ENCODE measurements at regions not wholly inside any gene's neighbourhood (a gene's known extent, or its start where the extent isn't known, plus 50 kb on each side); places are given as distances from the start of the nearest gene placed in this dataset.

DNA sequence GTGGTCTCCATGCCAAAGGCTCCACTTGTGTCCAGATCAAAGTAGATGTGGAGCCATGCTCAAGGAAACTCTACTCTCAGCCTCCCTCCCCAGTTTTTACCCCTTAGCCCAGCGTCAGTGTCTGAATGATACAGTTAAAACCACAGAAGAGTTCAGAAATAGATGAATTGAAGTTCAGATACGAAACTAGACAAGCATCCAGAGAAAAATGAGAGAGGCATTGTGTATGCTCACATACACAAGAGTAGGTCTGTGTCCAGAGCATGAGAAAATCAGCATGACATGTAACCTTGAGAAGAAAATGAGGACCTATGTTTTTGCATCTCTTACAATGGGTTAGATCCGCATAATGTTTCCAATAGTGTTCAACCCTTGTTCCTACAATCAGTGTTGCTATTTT, 612.8 kb upstream of the PKDCC start:
- DNase-seq (ENCODE audit: low read depth in 4 of 4, low spot score in 3 of 4), result no peak

DNA sequence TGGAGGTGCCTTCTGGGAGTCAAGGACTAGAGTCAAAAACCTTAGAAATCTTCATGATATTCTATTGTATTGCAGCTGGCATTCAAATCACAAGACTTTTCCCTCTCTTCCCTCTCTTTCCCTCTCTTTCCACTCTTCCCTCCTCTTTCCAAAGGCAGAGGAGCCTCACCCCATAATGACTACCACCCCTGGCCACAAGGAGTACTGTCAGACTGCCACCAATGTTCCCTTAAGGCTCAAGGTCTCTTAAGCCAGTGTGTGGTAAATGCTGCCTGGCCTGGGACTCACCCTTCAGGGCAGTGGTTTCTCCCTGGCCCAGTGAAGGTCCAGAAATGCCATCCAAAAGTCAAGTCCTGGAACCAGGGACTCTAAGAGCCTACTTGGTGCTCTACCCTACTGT, 605.9 kb upstream of the PKDCC start:
- no peak for DNase-seq (ENCODE audit: low read depth in 4 of 4, low spot score in 3 of 4)

DNA sequence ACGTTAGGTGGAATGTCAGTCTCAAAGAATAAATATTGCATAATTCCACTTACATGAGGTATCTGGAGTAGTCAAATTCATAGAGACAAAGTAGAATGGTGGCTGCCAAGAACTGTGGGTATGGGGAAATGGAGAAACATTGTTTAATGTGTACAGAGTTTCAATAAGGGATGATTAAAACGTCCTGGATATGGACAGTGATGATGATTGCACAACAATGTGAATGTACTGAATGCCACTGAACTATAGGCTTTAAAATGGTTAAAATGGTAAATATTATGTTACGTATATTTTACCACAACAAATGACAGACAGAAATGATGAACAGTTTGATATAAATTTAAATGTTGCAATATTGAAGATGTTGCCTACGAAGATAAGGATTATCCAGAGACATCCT, 602.0 kb upstream of the PKDCC start:
- no peak for DNase-seq (ENCODE audit: low read depth in 4 of 4, low spot score in 3 of 4)

DNA sequence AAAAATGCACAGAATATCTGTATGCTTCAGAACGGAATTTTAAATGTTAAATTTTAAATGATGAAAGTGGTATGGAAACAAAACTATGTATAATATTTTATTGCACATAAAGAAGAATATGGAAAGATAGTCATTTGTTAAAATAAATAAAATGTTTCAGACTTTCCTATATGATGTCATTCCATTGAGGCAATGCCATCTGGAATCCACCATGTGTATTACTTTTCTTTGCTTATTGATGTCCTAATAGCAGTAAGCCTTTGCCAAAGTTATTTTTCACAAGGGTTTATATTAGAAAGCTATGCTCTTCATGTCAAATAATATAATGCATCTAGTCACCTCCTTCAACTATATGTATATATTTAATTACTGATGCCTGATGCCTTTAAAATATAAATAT, 601.6 kb upstream of the PKDCC start:
- no peak for DNase-seq (ENCODE audit: low read depth in 4 of 4, low spot score in 3 of 4)

DNA sequence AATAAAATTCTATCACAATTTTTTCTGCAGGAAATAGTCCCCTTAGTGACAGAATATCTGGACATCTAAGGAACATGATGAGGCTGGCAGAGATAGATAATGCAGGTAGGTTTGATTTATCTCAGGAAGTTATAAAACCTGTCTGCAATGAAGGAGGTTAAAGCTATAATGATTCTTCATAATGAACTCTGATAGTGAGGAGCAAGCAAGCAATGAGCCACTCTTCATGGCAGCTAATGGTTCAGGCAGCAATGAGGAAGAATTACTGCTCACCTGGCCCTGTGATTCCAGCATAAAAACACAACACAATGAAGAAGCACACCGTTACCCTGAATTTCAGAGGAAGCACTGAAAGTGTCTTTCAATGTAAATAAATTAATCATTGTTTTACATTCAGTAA, 599.6 kb upstream of the PKDCC start:
- no peak for DNase-seq (ENCODE audit: low read depth in 4 of 4, low spot score in 3 of 4)

DNA sequence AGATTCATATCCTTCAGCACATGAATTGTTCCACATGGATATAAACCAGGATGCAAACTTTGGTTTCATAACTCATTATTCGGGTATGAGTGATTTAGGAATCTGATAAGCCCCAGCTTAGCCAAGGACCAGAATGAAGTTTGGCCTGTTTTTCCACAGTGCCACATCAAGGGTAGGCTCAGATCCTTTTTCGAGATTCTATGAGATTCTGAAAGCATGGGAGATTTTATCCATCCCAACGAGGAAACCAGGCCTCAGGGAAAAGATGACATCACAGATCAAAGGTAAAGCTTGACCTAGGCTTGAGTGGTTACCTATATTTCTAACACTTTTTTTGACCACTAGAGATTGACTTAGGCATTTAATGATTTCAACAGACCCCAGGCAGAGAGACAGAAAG, 590.8 kb upstream of the PKDCC start:
- DNase-seq (ENCODE audit: low read depth in 4 of 4, low spot score in 3 of 4), result no peak

DNA sequence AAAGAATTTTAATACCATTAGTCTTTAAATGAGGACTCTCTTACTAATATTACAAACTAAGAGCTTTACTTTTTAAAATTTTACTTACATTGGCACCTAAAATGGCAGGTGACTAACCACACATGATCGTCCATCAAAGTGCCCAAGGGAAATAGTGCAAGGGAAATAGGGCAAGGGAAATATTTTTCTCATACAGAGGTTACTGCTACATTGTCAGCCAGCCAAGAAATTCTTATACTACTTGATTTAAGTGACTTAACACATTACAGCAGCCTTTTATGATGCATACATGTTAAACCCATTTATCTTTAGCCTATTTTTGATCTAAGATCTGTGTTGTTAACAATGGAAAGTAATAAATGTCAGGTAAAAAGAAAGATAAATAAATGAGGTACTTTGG, 587.2 kb upstream of the PKDCC start:
- DNase-seq (ENCODE audit: low read depth in 4 of 4, low spot score in 3 of 4), result no peak

DNA sequence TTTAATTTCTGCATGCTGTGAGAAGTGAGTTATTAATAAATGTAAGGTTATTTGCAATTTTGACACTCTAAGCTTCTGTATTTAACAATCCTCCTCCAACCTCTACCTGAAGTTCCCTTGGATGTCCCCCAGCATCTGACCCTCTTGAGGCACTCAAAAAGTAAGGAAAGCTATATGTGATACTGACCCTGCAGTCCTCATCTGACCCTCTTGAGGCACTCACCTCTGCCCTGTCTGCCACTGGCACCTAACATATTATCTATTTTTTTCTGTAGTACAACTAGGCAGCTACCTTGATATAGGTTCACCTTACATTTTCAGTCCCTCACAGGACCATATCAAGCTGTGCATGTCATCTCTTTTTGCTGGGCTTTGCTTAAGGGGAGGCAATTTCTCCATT, 583.4 kb upstream of the PKDCC start:
- DNase-seq (ENCODE audit: low read depth in 4 of 4, low spot score in 3 of 4), result no peak

DNA sequence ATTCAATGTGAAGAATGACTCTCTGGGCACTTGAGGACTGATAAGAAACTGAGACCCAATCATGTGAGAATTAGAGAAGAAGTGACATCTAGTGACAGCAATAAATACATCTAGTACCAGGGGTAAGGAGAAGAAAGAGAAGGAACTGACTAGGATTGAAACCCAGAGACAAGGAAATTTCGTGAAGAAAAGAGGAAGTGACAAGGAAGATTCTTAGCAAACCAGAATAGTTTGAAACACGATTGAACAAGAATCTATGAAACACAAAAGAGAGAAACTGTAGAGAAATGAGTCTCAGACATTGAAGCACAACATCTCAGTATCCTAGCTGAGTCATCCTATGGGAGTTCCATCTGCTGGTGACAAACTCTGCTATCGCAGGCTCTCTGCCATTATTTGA, 571.9 kb upstream of the PKDCC start:
- DNase-seq (ENCODE audit: low read depth in 4 of 4, low spot score in 3 of 4), result no peak

DNA sequence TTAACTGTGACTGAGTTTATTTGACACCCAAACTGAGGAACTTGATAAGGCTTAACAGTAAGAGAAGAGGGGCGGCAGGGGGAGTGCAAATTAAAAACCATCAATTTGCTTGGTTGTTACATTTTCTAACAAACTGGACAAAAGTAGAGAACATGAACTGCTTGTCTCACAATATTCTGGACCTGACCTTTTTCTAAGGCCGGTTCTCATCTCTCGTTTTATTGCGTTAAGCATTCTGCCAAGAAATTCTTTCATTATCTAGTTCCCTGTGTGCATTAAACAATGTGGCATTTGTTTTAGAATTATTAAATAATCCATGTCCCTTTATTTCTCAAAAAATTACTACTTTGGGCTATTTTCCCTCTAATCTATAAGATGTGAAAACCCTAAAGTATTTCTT, 565.2 kb upstream of the PKDCC start:
- DNase-seq (ENCODE audit: low read depth in 4 of 4, low spot score in 3 of 4), result no peak

DNA sequence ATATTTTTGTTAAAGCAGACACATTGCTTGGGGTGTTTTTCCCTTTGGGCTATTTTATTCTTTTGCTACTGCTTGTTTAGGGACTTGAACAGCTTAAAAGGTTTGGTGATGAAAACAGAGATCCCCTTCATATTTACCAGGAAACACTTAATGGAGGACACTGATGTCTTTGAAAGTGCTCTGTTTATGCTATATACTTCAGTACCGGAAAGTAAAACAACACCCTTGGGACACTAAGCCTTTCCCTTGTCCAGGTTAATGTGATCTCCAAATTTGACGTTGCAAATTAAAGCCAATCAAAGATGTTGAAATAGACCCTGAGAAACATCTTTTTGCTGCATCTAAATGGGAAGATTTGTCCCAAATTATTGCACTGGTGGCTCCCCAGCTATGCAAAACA, 564.6 kb upstream of the PKDCC start:
- DNase-seq (ENCODE audit: low read depth in 4 of 4, low spot score in 3 of 4), result no peak

DNA sequence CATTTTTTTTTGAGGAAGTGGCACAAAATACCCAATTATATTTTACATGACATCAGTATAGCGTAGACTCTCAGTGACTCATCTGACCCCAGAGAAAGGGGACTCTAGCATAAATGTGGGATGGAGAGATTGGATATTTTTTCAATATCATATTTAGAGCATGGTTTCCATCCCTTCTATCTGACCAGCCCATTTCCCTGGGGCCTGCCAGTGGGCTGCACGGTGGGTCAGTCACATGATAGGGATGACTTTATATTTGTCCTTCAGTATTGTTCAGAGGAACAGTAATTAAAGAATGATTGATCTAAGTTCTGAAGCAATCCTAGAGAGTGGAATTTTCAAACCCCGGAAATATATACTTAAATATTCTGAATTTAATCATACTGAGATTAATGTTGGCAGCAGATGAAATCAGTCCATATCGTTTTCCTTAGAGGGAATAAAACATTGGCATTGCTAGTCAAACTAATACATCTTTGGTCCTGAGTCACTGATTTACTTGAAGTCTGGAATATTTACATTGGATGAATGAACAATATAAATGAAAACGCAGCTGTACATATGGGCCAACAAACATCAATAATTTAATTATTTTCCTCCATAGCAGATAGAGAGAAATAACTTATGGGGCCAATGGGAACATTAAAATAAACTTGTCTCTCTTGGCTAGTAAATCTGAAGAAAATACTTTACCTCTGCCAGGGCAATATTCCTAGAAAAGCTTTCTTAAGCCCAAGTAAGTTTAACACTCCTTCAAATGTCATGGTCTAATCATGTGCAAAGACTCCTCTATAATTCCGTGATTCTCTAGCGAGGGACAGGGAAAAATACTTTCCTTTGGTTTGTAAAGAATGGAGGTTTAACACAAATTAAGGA, 563.6 kb upstream of the PKDCC start:
- no peak for DNase-seq (ENCODE audit: low read depth in 4 of 4, low spot score in 3 of 4)

DNA sequence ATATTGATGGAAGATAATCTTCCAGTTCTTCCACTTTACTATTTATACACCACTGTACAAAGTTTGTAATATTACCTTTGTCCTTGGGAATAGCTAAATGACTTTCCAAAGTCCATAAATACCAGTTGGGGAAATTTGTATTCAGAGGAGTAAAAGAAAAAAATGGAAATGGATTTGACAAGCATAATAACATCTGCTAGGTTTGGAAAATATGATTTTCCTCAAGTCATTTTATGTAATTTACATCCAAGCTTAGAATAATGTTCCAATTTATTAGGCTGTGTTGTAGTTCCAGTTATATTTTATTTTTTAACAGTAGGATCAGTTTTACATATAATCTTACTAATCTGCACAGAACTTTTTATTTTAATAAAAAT, 563.0 kb upstream of the PKDCC start:
- no peak for DNase-seq (ENCODE audit: low read depth in 4 of 4, low spot score in 3 of 4)

DNA sequence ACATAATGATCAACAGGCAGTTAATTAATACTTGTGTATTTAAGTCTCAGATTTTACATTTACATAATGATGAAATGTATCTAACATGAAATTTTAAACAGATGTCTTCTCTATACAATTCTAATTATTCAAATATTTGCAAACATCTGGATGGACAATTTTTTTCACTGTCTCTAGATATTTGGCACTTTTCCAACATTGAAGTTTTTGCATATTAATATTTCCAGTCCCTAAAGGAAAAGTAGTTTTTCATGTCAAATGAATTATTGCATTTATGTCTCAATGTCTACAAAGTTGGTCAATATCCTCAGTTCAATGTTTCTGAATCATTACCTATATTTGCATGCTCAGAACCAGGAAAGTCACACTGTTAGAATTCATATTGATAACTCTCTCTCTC, 560.9 kb upstream of the PKDCC start:
- DNase-seq (ENCODE audit: low read depth in 4 of 4, low spot score in 3 of 4), result no peak

DNA sequence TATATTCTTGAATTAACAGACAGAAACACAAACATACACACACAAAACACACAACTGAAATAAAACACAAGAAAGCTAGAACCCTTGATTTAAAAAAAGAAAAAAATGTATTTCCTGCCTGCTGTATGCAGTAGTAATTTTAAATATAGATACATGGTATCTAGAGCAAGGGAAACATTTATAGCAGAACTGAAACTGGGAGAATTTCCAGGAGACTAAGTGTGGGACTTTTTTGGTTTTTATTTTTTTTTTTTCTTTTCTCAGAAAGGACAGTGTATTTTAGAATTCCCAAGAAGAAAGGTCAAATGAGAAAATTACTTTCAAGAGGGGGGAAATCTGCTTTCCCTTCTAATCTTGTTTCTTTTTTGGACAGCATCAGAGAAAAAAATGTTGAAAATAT, 558.9 kb upstream of the PKDCC start:
- DNase-seq (ENCODE audit: low read depth in 4 of 4, low spot score in 3 of 4), result no peak

DNA sequence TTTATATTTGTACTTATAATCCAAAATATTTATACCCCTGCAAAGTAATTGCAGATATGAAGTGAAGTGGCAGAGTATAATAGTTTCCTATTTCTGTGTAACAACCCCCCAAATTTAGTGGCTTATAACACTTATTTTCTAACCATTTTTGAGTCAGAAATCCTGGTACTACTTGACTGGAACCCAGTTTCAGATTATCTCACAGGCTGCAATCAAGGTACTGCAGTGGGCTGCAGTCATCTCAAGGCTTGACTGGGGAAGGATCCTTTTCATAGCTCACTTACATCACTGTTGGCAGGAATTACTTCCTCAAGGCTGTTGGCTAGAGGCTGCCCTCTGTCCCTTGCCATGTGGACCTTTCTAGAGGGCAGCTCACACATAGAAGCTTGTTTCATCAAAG, 558.2 kb upstream of the PKDCC start:
- no peak for DNase-seq (ENCODE audit: low read depth in 4 of 4, low spot score in 3 of 4)

DNA sequence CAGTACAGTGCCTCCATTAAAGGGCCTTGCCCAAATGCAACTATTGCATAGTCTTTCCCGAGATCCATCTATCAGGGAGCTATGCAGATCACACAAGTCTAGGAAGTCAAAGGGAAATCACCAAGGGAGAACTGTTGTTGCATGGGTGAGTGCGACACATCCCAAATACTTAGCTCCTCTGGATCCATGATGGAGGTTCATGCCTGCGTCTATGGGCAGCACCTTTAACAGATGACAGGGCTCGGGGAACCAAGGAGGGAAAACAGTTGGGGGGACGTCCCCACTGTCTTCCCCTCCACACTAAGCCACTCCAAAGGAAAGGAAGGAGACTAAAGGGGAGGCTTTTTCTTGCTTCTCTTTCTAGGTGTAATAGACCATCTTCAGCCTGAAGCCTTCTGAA, 552.8 kb upstream of the PKDCC start:
- DNase-seq (ENCODE audit: low read depth in 4 of 4, low spot score in 3 of 4), result no peak

DNA sequence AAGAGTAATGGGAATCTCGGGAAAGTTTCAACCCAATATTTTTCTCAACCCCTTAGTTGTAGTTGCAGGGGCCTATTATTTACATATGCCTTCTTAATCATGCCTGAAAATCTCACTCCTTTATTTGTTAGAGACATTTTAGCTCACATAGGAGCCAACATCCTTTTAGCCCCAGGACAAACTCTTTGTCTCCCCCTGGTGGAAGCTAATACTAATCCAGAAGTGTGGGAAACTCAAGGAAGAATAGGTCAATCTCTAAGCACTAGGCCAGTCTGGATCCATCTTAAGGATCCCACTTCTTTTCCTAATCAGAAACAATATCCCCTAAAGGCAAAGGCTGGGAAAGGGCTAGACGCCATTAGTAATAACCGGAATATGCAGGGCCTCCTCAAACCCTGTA, 550.9 kb upstream of the PKDCC start:
- DNase-seq (ENCODE audit: low read depth in 4 of 4, low spot score in 3 of 4), result no peak

DNA sequence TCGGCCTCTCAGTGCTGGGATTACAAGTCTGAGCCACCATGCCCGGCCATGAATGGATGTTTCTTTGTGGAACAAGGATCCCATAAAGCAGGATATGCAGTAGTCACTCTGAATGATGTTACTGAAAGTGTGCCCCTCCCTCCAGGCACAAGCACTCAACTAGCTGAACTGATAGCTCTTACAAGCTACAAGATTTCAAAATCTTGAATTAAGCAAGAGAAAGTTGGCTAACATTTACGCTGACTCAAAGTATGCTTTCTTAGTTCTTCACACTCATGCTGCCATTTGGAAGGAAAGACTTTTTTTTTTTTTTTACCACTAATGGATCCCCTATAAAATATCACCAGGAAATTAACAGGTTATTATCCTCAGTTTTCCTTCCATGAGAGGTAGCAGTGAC, 549.0 kb upstream of the PKDCC start:
- no peak for DNase-seq (ENCODE audit: low read depth in 4 of 4, low spot score in 3 of 4)

DNA sequence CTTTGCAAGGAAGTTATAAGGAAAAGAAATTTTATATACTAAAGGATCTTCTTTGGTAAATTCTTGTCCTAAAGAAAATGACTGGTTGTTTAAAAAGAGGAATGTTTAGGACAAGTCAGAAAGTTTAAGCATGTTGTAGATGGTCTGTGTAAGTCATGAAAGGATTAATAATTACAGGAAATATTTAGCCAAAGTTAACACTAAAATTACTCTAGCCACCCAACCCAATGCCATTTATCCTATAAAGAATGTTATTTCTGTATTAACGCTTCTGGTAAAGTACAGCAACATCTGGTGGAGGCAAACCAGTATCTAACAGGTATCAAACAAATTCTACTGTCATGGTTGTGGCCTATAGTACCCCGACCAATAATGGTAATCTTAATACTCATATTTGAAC, 546.9 kb upstream of the PKDCC start:
- no peak for DNase-seq (ENCODE audit: low read depth in 4 of 4, low spot score in 3 of 4)

DNA sequence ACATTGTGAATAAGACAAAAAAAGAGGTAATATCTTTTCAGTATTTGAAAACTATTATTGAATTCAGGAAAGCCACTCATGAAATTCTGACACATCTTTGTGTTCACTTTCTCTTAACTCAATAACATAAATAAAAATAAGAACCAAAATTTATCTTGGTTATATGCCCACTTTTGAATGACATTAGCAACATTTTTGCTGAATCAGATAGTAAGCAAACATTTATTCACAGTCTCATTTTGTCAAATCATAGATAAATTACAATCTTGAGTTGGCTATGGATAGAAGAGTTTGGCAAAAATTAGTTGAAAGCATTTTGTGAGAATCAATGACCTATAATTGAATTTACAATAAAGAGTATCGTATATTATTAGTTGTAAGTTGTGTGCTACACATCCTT, 545.1 kb upstream of the PKDCC start:
- DNase-seq (ENCODE audit: low read depth in 4 of 4, low spot score in 3 of 4), result no peak

DNA sequence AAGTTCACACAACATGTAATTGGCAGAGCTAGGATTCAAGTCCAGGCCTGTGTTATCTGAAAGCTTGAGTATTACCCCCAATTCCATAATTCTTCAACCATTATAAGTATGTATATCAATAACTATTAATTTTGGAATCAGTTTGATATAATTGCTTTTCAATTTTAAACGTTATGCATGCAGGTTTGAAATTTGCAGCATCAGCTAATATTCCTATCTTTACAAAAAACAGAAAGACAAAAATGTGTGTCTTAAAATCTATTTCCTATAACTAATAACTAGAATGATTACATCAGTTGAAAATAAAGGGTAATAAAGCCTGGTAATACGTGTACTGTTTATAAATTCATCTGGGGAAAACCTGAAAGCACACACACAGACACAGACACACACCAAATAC, 543.3 kb upstream of the PKDCC start:
- DNase-seq (ENCODE audit: low read depth in 4 of 4, low spot score in 3 of 4), result no peak

DNA sequence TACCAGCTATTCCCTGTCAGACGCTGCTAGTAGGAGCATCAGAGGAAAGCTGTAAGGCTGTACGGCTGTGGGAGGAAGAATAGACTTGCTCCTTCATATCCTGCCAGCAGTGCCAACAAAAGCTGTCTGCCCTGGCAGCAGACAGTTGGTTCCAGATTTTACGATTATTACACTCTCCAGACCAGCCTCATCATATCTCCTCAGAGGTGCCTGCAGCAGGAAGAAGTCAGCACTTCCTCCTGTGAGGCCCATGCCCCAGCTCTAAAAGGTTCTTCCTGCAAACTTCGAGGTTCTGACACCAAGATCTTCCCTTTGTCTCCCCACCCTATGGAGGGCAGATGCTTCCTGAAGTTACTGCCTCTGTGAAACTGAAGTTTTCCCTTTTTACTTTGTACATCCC, 537.7 kb upstream of the PKDCC start:
- DNase-seq (ENCODE audit: low read depth in 4 of 4, low spot score in 3 of 4), result no peak
